ENCODE measurements at regions not wholly inside any gene's neighbourhood (a gene's known extent, or its start where the extent isn't known, plus 50 kb on each side); places are given as distances from the start of the nearest gene placed in this dataset.

DNA sequence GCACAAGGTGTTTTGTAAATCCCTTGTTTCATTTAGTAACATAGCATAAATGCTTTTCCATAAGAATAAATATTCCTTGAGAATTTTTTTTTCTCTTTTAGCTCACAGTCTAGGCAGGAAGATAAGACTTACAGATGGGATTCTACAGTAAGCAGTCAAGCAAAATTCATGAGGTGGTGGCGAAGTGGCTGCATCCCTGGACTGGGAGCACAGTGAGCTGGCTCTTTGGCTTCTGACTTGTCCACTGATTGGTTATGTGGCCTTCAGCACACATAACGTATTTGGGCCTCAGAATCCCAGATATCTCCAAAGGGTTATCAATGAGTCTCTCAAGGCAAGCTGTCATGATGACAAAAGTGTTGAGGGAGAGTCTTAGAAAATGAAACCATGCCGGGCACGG is 99.8 kb downstream of the EBNA1BP2 start:
- no peak overlapping the region for H3K4me2 ChIP-seq (ENCODE audit: low read length)
- no peaks in the 10 kb centered on the region for H3K27me3 ChIP-seq (ENCODE audit: insufficient read depth, low read length)
- H3K27ac ChIP-seq (ENCODE audit: low read depth, low read length), result no peak overlapping the region
- no peak overlapping the region for H3K9ac ChIP-seq (ENCODE audit: low read length)
- Mint-ChIP-seq H3K36me3 (ENCODE audit: low read depth, unreplicated experiment) (no peaks in the 10 kb centered on the region), H3K4me1 (ENCODE audit: low read depth, unreplicated experiment) (peaks cover 8% of the 10 kb centered on the region), H3K27ac (ENCODE audit: unreplicated experiment) (no peak overlapping the region), H3K4me3 (ENCODE audit: unreplicated experiment) (no peak overlapping the region), H3K27me3 (ENCODE audit: low read depth, unreplicated experiment) (no peaks in the 10 kb centered on the region), H3K9me3 (ENCODE audit: unreplicated experiment) (no peaks in the 10 kb centered on the region)
- H3K4me3 ChIP-seq (ENCODE audit: insufficient read depth, low read depth, low read length), result no peak overlapping the region
- FAIRE-seq (no peak), DNase-seq (ENCODE audit: low read depth) (no peak)
- H3K4me1 ChIP-seq (ENCODE audit: insufficient read depth, low read length), result no peaks in the 10 kb centered on the region
- no peaks in the 10 kb centered on the region for H3K9me3 ChIP-seq (ENCODE audit: insufficient read depth, low read depth, low read length)
- TF ChIP-seq, protein P1, sequence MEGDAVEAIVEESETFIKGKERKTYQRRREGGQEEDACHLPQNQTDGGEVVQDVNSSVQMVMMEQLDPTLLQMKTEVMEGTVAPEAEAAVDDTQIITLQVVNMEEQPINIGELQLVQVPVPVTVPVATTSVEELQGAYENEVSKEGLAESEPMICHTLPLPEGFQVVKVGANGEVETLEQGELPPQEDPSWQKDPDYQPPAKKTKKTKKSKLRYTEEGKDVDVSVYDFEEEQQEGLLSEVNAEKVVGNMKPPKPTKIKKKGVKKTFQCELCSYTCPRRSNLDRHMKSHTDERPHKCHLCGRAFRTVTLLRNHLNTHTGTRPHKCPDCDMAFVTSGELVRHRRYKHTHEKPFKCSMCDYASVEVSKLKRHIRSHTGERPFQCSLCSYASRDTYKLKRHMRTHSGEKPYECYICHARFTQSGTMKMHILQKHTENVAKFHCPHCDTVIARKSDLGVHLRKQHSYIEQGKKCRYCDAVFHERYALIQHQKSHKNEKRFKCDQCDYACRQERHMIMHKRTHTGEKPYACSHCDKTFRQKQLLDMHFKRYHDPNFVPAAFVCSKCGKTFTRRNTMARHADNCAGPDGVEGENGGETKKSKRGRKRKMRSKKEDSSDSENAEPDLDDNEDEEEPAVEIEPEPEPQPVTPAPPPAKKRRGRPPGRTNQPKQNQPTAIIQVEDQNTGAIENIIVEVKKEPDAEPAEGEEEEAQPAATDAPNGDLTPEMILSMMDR (IDR thresholded peaks at IDR 0.05; ENCODE audit: insufficient read depth, low read depth, low read length), result no peak
- no peak for TF ChIP-seq EZH2 (IDR thresholded peaks at IDR 0.05; ENCODE audit: insufficient read depth, low read length)
- H2AFZ ChIP-seq (ENCODE audit: low read depth, low read length), result no peak overlapping the region
- H3K36me3 ChIP-seq (ENCODE audit: insufficient read depth, low read length), result no peaks in the 10 kb centered on the region
- no peaks in the 10 kb centered on the region for H3K79me2 ChIP-seq (ENCODE audit: insufficient read depth, low read length)
- no peaks in the 10 kb centered on the region for H4K20me1 ChIP-seq (ENCODE audit: insufficient read depth, low read length)

DNA sequence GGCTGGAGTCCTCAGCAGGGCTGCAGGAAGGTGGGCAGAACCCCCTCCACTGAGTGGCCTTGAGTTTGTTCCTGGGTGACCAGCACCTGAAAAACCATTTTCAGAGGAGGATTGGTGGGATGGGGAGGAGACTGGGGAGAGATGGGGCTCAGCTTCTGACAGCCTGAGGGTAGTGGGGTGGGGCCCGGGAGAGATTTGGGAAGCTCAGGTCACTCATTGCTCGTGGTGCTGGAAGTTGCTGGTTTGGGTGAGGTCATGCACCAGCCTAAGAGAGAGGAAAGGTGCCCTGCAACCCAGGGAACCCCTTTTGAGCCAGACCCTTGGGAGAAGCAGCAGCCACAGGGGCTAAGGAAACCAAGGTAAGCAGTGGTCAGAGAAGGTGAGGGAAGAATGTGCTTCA is 100.8 kb downstream of the EBNA1BP2 start:
- DNase-seq (ENCODE audit: low read depth) (no peak), FAIRE-seq (no peak)
- Histone ChIP-seq H3K27ac (ENCODE audit: low read depth, low read length) (no peak overlapping the region), H2AFZ (ENCODE audit: low read depth, low read length) (no peak overlapping the region), H3K4me3 (ENCODE audit: insufficient read depth, low read depth, low read length) (no peak overlapping the region), H3K4me2 (ENCODE audit: low read length) (no peak overlapping the region), H4K20me1 (ENCODE audit: insufficient read depth, low read length) (no peaks in the 10 kb centered on the region), H3K4me1 (ENCODE audit: insufficient read depth, low read length) (no peaks in the 10 kb centered on the region), H3K9ac (ENCODE audit: low read length) (no peak overlapping the region), H3K36me3 (ENCODE audit: insufficient read depth, low read length) (no peaks in the 10 kb centered on the region), H3K27me3 (ENCODE audit: insufficient read depth, low read length) (no peaks in the 10 kb centered on the region), H3K79me2 (ENCODE audit: insufficient read depth, low read length) (no peaks in the 10 kb centered on the region), H3K9me3 (ENCODE audit: insufficient read depth, low read depth, low read length) (no peaks in the 10 kb centered on the region)
- no peak overlapping the region for H3K27ac Mint-ChIP-seq (ENCODE audit: unreplicated experiment)
- H3K4me3 Mint-ChIP-seq (ENCODE audit: unreplicated experiment), result no peak overlapping the region
- peaks cover 4% of the 10 kb centered on the region for H3K27me3 Mint-ChIP-seq (ENCODE audit: low read depth, unreplicated experiment)
- H3K36me3 Mint-ChIP-seq (ENCODE audit: low read depth, unreplicated experiment), result no peaks in the 10 kb centered on the region
- H3K9me3 Mint-ChIP-seq (ENCODE audit: unreplicated experiment), result peaks cover 1% of the 10 kb centered on the region
- no peak for TF ChIP-seq EZH2 (IDR thresholded peaks at IDR 0.05; ENCODE audit: insufficient read depth, low read length)
- TF ChIP-seq, protein P1 (IDR thresholded peaks at IDR 0.05; ENCODE audit: insufficient read depth, low read depth, low read length), result no peak
- peaks cover 8% of the 10 kb centered on the region for H3K4me1 Mint-ChIP-seq (ENCODE audit: low read depth, unreplicated experiment)

DNA sequence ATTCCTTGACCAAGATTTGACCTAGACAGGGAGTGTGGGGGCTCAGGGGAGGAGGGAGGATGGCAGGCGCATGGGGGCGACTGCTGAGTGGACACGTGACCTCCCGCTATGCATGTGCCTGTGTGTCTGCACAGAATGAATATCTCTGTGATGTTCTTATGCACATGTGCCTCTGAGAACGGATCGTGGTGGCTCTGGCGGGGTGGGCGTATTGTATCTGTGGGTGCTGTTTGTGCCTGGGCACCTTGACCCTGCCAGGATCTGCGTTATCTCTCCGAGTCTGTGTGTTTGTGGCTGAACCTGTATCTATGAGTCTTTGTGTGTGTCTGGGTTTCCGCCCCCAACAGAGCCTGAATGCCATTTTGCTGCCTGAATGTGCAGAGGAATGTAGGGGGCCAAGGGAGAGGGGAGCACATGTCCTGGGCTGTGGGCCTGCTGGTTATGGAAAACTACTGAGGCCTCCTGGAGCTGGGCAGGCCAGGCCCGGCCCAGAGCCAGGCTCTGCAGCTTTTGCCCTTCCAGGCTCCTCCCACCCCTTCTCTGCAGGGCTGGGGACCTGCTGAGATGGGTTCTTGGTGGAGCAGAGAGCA is 102.5 kb downstream of the EBNA1BP2 start:
- Histone ChIP-seq H4K20me1 (ENCODE audit: insufficient read depth, low read length) (no peaks in the 10 kb centered on the region), H3K9me3 (ENCODE audit: insufficient read depth, low read depth, low read length) (no peaks in the 10 kb centered on the region), H3K9ac (ENCODE audit: low read length) (no peak overlapping the region), H3K36me3 (ENCODE audit: insufficient read depth, low read length) (no peaks in the 10 kb centered on the region), H3K27me3 (ENCODE audit: insufficient read depth, low read length) (no peaks in the 10 kb centered on the region), H3K4me1 (ENCODE audit: insufficient read depth, low read length) (no peaks in the 10 kb centered on the region), H3K79me2 (ENCODE audit: insufficient read depth, low read length) (no peaks in the 10 kb centered on the region), H3K27ac (ENCODE audit: low read depth, low read length) (no peak overlapping the region), H3K4me2 (ENCODE audit: low read length) (no peak overlapping the region), H3K4me3 (ENCODE audit: insufficient read depth, low read depth, low read length) (no peak overlapping the region), H2AFZ (ENCODE audit: low read depth, low read length) (peak overlapping the region; percentile 29)
- peaks cover 8% of the 10 kb centered on the region for H3K4me1 Mint-ChIP-seq (ENCODE audit: low read depth, unreplicated experiment)
- peaks cover 4% of the 10 kb centered on the region for H3K27me3 Mint-ChIP-seq (ENCODE audit: low read depth, unreplicated experiment)
- H3K4me3 Mint-ChIP-seq (ENCODE audit: unreplicated experiment), result no peak overlapping the region
- H3K9me3 Mint-ChIP-seq (ENCODE audit: unreplicated experiment), result peaks cover 1% of the 10 kb centered on the region
- FAIRE-seq, result no peak
- H3K27ac Mint-ChIP-seq (ENCODE audit: unreplicated experiment), result peak overlapping the region; percentile 41
- no peaks in the 10 kb centered on the region for H3K36me3 Mint-ChIP-seq (ENCODE audit: low read depth, unreplicated experiment)
- TF ChIP-seq, protein P1 (IDR thresholded peaks at IDR 0.05; ENCODE audit: insufficient read depth, low read depth, low read length), result no peak
- no peak for TF ChIP-seq EZH2 (IDR thresholded peaks at IDR 0.05; ENCODE audit: insufficient read depth, low read length)
- DNase-seq (ENCODE audit: low read depth), result no peak
